ENCODE measurements at regions not wholly inside any gene's neighbourhood (a gene's known extent, or its start where the extent isn't known, plus 50 kb on each side); places are given as distances from the start of the nearest gene placed in this dataset.
A peak's percentile ranks its signal among the peaks of the same experiment; 100 is the strongest.

- H3K14ac ChIP-seq (ENCODE audit: low read length): no peak overlapping the region
- no peak overlapping the region for H3K4ac ChIP-seq (ENCODE audit: low read depth, low read length)
- no peak overlapping the region for H4K91ac ChIP-seq (ENCODE audit: low read depth, low read length)
- H3K9ac ChIP-seq (ENCODE audit: low read length): no peak overlapping the region
- WGBS (ENCODE audit: extremely low coverage, insufficient coverage, insufficient read length): no CpG with 5 or more reads among the region's 7 CpGs
- no peak overlapping the region for H3K18ac ChIP-seq (ENCODE audit: low read length)
- no peak overlapping the region for H3K23ac ChIP-seq (ENCODE audit: low read length)
- no peak overlapping the region for H4K12ac ChIP-seq (ENCODE audit: low read depth, low read length)
- no peaks in the 10 kb centered on the region for H3K79me2 ChIP-seq (ENCODE audit: control insufficient read depth, insufficient read depth, low read length, poor library complexity)
- DNase-seq: no peak
- H3K4me2 ChIP-seq (ENCODE audit: low read length): no peak overlapping the region
- peaks cover 0 to 3% of the 10 kb centered on the region in 2 experiments for H3K36me3 ChIP-seq (ENCODE audit: control insufficient read depth in 1 of 2, insufficient read depth in 2 of 2, low read length in 2 of 2)
- H3K79me1 ChIP-seq (ENCODE audit: low read length): no peaks in the 10 kb centered on the region
- H2BK5ac ChIP-seq (ENCODE audit: low read depth, low read length, poor library complexity): no peak overlapping the region
- H3K27ac ChIP-seq (ENCODE audit: low read depth, low read length): no peak overlapping the region
- no peak overlapping the region for H2AK5ac ChIP-seq (ENCODE audit: low read length)
- no peak overlapping the region for H4K8ac ChIP-seq (ENCODE audit: low read depth, low read length)
- H2BK12ac ChIP-seq (ENCODE audit: low read length): no peak overlapping the region
- H2BK120ac ChIP-seq (ENCODE audit: insufficient read depth, low read length, poor library complexity): no peak overlapping the region
- H3K4me3 ChIP-seq (ENCODE audit: low read depth, low read length): no peak overlapping the region
- H3K27me3 ChIP-seq (ENCODE audit: insufficient read depth, low read length): no peaks in the 10 kb centered on the region
- peaks cover 3 to 4% of the 10 kb centered on the region in 2 experiments for H3K4me1 ChIP-seq (ENCODE audit: control insufficient read depth in 1 of 2, insufficient read depth in 2 of 2, low read length in 2 of 2)
- H2AFZ ChIP-seq (ENCODE audit: insufficient read depth, low read length, poor library complexity): no peak overlapping the region
- H3K9me3 ChIP-seq (ENCODE audit: insufficient read depth, low read depth, low read length): peaks cover 6% of the 10 kb centered on the region
Observed at GRCh38 chr20:48547664-48548063, 280.1 kb downstream of the PREX1 start.

DNA sequence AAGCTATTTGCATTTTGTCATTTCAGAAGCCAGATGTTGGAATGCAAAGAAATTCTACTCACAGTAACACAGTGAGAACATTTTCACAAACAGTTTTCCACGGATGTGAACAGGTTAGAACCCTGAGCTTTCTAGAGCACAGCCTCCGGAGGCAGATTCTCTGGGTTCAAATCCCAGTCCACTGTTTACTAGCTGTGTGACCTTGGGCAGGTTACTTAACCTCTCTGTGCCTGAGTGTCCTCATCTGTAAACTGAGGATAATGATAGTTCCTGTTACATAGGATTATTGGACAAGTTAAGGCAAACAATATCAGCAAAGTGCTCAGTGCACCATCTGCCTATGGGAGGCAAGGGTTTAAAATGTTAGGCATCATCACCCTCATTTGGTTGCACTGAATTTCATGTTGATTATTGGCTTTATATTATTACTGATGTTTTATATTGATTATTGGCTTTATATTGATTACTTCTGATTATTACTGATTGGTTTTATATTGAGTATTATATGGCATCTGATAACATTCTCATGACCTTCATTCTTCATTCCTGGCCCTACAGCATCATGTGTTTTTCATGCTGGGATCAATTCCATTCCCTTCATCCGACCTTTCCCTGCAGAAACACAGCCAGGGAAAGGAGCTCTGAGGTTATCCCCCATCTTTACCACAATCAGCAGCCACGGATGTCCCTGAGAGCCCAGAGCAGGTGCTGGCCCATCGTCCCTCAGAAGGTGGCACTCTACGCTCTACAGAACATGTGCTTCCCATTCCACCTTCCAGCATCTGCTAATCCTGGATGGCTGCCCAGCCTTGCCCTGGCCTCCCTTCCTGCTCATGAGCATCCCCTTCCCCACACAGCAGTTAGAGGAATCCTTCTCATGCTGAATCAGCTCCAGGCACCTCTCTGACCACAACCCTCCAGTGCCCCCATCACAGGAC lies 283.1 kb downstream of the PREX1 start:
- Histone ChIP-seq H3K14ac (ENCODE audit: low read length) (no peak overlapping the region), H3K79me1 (ENCODE audit: low read length) (peaks cover 10% of the 10 kb centered on the region), H3K4me1 (ENCODE audit: control insufficient read depth in 1 of 2, insufficient read depth in 2 of 2, low read length in 2 of 2) (peaks cover 16% of the 10 kb centered on the region in 2 experiments), H3K36me3 (ENCODE audit: control insufficient read depth in 1 of 2, insufficient read depth in 2 of 2, low read length in 2 of 2) (peaks cover 0 to 3% of the 10 kb centered on the region in 2 experiments), H4K8ac (ENCODE audit: low read depth, low read length) (no peak overlapping the region), H2AFZ (ENCODE audit: insufficient read depth, low read length, poor library complexity) (no peak overlapping the region), H3K79me2 (ENCODE audit: control insufficient read depth, insufficient read depth, low read length, poor library complexity) (no peaks in the 10 kb centered on the region), H3K23ac (ENCODE audit: low read length) (no peak overlapping the region), H3K4me3 (ENCODE audit: low read depth, low read length) (no peak overlapping the region), H3K18ac (ENCODE audit: low read length) (no peak overlapping the region), H2AK5ac (ENCODE audit: low read length) (no peak overlapping the region), H3K4me2 (ENCODE audit: low read length) (no peak overlapping the region), H2BK5ac (ENCODE audit: low read depth, low read length, poor library complexity) (no peak overlapping the region), H3K9me3 (ENCODE audit: insufficient read depth, low read depth, low read length) (peaks cover 6% of the 10 kb centered on the region), H3K9ac (ENCODE audit: low read length) (no peak overlapping the region), H3K4ac (ENCODE audit: low read depth, low read length) (no peak overlapping the region), H4K12ac (ENCODE audit: low read depth, low read length) (no peak overlapping the region), H3K27me3 (ENCODE audit: insufficient read depth, low read length) (no peaks in the 10 kb centered on the region), H3K27ac (ENCODE audit: low read depth, low read length) (no peak overlapping the region), H2BK12ac (ENCODE audit: low read length) (no peak overlapping the region), H4K91ac (ENCODE audit: low read depth, low read length) (no peak overlapping the region), H2BK120ac (ENCODE audit: insufficient read depth, low read length, poor library complexity) (no peak overlapping the region)
- no peak for DNase-seq
- WGBS (ENCODE audit: extremely low coverage, insufficient coverage, insufficient read length): no CpG with 5 or more reads among the region's 6 CpGs

DNA sequence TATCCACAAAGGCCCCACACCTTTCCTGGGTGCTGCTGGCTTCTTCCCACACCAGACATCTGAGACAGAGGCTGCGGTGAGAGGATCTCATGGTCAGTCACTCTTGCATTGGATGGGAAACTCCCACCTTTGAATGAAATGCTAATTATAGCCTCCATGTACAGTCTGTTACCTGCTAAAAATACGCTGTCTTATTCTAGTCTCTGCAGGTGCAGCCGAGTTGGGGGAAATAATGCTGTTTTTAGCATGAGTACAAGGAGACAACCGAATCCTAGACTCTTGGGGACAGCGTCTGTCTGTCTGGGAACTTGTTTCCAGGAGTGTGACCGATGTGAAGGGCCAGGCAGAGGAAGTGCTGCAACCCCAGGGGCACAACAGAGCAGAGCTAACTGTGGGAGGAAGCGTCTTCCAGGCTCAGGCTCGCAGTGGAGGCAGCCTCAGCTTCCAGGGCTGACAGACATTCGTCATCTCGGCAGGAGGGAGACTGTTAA lies 286.2 kb downstream of the PREX1 start:
- DNase-seq: no peak
- Histone ChIP-seq H2AK5ac (ENCODE audit: low read length) (peak overlapping the region; percentile 49), H3K27me3 (ENCODE audit: insufficient read depth, low read length) (no peaks in the 10 kb centered on the region), H4K12ac (ENCODE audit: low read depth, low read length) (no peak overlapping the region), H3K4me2 (ENCODE audit: low read length) (no peak overlapping the region), H2BK120ac (ENCODE audit: insufficient read depth, low read length, poor library complexity) (peak overlapping the region; percentile 5), H3K23ac (ENCODE audit: low read length) (no peak overlapping the region), H2BK5ac (ENCODE audit: low read depth, low read length, poor library complexity) (peak overlapping the region; percentile 5), H3K79me2 (ENCODE audit: control insufficient read depth, insufficient read depth, low read length, poor library complexity) (peaks cover 2% of the 10 kb centered on the region), H3K14ac (ENCODE audit: low read length) (peak overlapping the region; percentile 2), H3K27ac (ENCODE audit: low read depth, low read length) (peak overlapping the region; percentile 22), H2AFZ (ENCODE audit: insufficient read depth, low read length, poor library complexity) (no peak overlapping the region), H3K79me1 (ENCODE audit: low read length) (peaks cover 24% of the 10 kb centered on the region), H2BK12ac (ENCODE audit: low read length) (peak overlapping the region; percentile 12), H3K4me3 (ENCODE audit: low read depth, low read length) (no peak overlapping the region), H3K18ac (ENCODE audit: low read length) (peak overlapping the region; percentile 3), H3K36me3 (ENCODE audit: control insufficient read depth in 1 of 2, insufficient read depth in 2 of 2, low read length in 2 of 2) (peaks cover 0 to 3% of the 10 kb centered on the region in 2 experiments), H3K9ac (ENCODE audit: low read length) (no peak overlapping the region), H3K4ac (ENCODE audit: low read depth, low read length) (no peak overlapping the region), H4K8ac (ENCODE audit: low read depth, low read length) (no peak overlapping the region), H3K9me3 (ENCODE audit: insufficient read depth, low read depth, low read length) (peaks cover 4% of the 10 kb centered on the region), H4K91ac (ENCODE audit: low read depth, low read length) (peak overlapping the region; percentile 38), H3K4me1 (ENCODE audit: control insufficient read depth in 1 of 2, insufficient read depth in 2 of 2, low read length in 2 of 2) (peaks cover 25 to 27% of the 10 kb centered on the region in 2 experiments)
- WGBS (ENCODE audit: extremely low coverage, insufficient coverage, insufficient read length): no CpG with 5 or more reads among the region's 10 CpGs

GRCh38 chr20:48538856-48539255 lies 288.9 kb downstream of the PREX1 start:
- peaks cover 25 to 27% of the 10 kb centered on the region in 2 experiments for H3K4me1 ChIP-seq (ENCODE audit: control insufficient read depth in 1 of 2, insufficient read depth in 2 of 2, low read length in 2 of 2)
- peak overlapping the region; percentile 31 for H3K4me2 ChIP-seq (ENCODE audit: low read length)
- H3K14ac ChIP-seq (ENCODE audit: low read length): no peak overlapping the region
- H3K27me3 ChIP-seq (ENCODE audit: insufficient read depth, low read length): no peaks in the 10 kb centered on the region
- no peak overlapping the region for H3K4ac ChIP-seq (ENCODE audit: low read depth, low read length)
- DNase-seq: peak; percentile 64 to 66
- no CpG with 5 or more reads among the region's 3 CpGs for WGBS (ENCODE audit: extremely low coverage, insufficient coverage, insufficient read length)
- H4K8ac ChIP-seq (ENCODE audit: low read depth, low read length): no peak overlapping the region
- H4K12ac ChIP-seq (ENCODE audit: low read depth, low read length): no peak overlapping the region
- H3K36me3 ChIP-seq (ENCODE audit: control insufficient read depth in 1 of 2, insufficient read depth in 2 of 2, low read length in 2 of 2): peaks cover 0 to 3% of the 10 kb centered on the region in 2 experiments
- peak overlapping the region; percentile 95 for H2BK120ac ChIP-seq (ENCODE audit: insufficient read depth, low read length, poor library complexity)
- H4K91ac ChIP-seq (ENCODE audit: low read depth, low read length): peak overlapping the region; percentile 94
- H2AFZ ChIP-seq (ENCODE audit: insufficient read depth, low read length, poor library complexity): no peak overlapping the region
- peaks cover 4% of the 10 kb centered on the region for H3K9me3 ChIP-seq (ENCODE audit: insufficient read depth, low read depth, low read length)
- H3K79me1 ChIP-seq (ENCODE audit: low read length): peaks cover 24% of the 10 kb centered on the region
- no peak overlapping the region for H3K9ac ChIP-seq (ENCODE audit: low read length)
- no peak overlapping the region for H3K23ac ChIP-seq (ENCODE audit: low read length)
- no peak overlapping the region for H2AK5ac ChIP-seq (ENCODE audit: low read length)
- peak overlapping the region; percentile 94 for H3K27ac ChIP-seq (ENCODE audit: low read depth, low read length)
- peaks cover 2% of the 10 kb centered on the region for H3K79me2 ChIP-seq (ENCODE audit: control insufficient read depth, insufficient read depth, low read length, poor library complexity)
- peak overlapping the region; percentile 92 for H2BK5ac ChIP-seq (ENCODE audit: low read depth, low read length, poor library complexity)
- H3K4me3 ChIP-seq (ENCODE audit: low read depth, low read length): no peak overlapping the region
- no peak overlapping the region for H3K18ac ChIP-seq (ENCODE audit: low read length)
- H2BK12ac ChIP-seq (ENCODE audit: low read length): no peak overlapping the region
